HS-27A (cell line): ENCODE measurements at regions not wholly inside any gene's neighbourhood (a gene's known extent, or its start where the extent isn't known, plus 50 kb on each side); places are given as distances from the start of the nearest gene placed in this dataset.

Source experiments
- DNase-seq: peaks from one replicate; pipeline ENCODE4 v3.0.0-alpha.2; 2012; ENCODE audit warnings: low read depth, missing footprints

DNA sequence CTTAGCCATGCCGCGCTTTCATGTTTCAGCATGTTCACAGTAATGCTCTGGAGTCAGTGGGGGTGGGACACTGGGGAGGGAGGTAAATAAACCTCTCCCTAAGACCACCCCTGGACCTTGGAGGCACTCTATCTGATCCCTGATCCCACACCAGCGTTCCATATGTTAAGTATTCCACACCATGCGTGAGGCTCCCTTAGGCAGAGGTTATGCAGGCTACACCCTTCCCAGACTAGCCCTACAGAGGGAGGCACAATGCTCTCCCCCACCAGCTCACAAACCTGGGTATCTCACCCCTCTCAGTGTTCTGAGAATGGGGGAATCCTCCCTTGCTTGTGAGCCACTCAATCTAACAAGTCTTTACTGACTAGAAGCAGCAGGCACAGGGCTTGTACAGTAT, 1610.4 kb upstream of the ZEB2 start:
- DNase-seq = no peak

- no peak for DNase-seq
Observed at GRCh38 chr2:146129231-146129630, 1609.3 kb upstream of the ZEB2 start.

GRCh38 chr2:146128216-146128615, 1608.3 kb upstream of the ZEB2 start:
- no peak for DNase-seq

DNA sequence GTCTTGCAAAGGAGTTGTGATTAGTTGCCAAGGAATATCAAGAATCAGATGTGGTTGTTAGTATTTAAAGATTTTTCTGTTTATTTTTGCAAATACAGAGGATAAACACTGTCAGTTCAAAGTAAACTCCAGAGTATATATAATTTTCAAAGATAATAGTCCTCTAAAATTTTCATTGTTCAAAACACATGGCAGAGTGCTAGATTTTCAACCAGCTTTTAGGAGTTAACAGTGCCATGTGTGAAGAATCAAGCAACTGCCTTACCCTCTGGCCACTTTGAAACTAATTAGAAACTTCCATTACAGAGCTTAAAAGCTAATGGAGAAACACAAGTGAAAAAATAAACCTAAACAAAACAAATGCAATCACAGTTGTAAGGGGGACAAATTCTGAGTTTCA, 1605.6 kb upstream of the ZEB2 start:
- DNase-seq = no peak

- DNase-seq = peak; percentile 87
Observed at GRCh38 chr2:146124741-146125140, 1604.8 kb upstream of the ZEB2 start.

DNA sequence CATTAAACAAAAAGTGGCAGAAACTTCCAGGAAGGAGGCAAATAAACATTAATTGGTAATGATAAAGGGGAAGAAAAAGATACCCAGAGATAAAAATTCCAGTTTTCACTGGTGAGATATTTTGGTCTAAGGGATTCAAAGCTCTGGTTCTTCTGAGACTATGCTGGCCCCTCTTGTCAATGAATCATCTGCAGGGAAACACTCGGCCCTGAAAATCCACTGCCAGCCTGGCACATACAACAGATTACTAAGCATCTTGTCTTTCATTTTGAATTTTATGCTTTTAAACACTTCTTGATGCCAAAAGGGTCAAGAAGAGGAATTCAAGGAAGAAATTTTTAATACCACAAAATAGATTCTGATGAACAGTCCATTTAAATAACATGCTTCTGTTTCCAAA, 1603.8 kb upstream of the ZEB2 start:
- DNase-seq = peak; percentile 43

DNA sequence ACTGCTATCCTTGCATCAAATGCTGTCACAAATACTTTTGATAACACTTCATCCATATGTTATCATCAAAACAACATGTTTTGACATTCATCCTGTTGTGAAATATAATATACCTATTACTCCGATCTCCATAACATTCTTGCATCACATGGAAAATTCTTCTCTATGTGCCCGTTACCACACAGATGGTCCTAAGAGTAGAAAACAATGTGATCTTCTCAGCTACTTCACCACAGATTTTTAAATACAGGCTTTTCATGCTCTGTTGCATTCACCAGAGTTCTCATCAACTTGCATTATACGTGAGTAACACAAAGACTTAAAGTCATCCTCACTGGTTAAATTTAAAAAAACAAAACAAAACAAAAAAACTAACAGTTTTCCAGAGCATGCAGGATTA, 1603.3 kb upstream of the ZEB2 start:
- DNase-seq = no peak

DNA sequence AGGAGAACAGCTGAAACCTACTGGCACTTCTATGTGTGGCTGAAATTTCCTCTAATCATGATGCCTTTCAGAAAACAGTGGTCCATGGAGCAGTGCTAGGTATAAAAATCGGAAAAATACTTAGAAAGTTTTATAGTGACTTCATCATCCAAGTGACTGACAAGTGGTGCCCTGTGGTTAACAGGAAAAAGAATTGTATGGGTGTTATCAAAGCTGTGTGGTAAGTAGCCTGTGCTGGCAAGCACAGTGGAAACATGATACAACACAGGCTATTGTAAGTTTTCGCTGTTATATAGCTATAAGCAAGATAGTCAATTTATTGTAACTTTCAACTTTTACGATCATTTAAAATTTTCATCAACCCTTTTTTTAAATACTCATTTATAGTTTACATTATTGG, 1599.7 kb upstream of the ZEB2 start:
- no peak for DNase-seq

GRCh38 chr2:146108993-146109392, 1589.1 kb upstream of the ZEB2 start:
- DNase-seq = no peak

DNA sequence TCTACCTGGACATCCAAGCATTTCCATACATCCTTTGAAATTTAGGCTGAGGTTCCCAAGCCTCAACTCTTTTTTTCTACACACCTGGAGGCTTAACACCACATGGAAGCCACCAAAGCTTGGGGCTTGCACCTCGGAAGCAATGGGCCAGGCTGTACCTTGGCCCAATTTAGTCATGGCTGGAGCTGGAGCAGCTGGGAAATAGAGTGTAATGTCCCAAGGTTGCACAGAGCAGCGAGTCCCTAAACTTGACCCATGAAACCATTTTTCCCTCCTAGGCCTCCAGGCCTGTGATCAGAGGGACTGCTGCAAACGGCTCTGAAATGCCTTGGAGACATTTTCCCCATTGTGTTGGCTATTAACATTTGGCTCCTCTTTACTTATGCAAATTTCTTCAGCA, 1574.3 kb upstream of the ZEB2 start:
- DNase-seq = no peak

- DNase-seq = no peak
Observed at GRCh38 chr2:146081459-146081858, 1561.5 kb upstream of the ZEB2 start.

DNA sequence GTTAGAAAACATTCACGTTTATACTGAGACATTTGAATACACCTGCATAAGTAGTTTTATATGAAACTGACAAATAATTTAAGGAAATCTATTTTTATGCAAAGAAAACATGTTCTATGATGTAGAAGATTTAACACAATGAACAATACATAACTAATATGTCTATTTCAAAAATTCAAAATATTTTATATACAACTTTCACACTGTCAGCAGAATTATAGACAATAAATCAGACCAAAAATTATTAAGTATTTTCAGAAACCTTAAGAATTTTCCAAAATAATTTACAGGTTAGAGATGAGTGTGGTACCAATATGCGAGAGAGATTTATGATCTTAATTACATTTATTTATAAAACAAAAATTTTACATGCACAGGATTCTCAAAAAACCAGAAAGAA, 1561.0 kb upstream of the ZEB2 start:
- DNase-seq = no peak

DNA sequence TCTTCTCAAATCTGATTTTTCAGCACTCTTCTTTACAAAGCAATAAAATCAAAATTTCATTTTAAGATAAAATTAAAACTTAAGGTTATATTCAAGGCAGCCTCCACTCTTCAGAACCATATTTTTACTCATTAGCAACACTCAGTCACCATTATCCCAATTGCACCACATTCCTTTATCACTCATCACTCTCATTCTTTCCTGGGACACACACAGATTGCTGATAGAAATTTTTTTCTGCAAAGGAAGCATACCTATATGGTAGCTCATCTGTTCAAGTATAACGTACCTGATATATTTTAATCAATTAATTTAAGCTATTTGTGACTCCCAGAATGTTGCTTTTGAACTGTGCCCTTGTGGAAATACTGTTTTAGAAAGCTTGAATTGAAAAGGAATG, 1559.3 kb upstream of the ZEB2 start:
- peak; percentile 8 for DNase-seq

- no peak for DNase-seq
Observed at GRCh38 chr2:146077156-146077555, 1557.2 kb upstream of the ZEB2 start.

DNA sequence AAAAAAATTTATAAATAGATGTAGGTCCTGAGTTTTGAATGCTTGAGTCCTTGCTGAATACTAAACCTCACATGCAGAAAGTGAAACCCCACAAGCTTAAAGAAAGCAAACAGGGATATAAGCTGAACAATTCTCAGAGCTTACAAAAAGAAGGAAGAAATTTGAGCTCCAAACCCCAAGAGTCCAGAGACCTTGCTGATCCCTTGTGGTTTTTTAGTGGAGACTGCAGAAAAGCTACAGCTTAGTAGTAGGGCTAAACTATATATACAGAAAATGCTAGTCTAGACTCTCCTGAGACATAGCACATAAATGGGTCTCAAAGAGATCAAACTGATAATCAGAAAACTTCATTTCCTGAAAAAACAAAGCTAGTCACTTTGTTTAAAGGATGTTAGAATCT, 1548.1 kb upstream of the ZEB2 start:
- DNase-seq = no peak

- no peak for DNase-seq
Observed at GRCh38 chr2:146048141-146048540, 1528.2 kb upstream of the ZEB2 start.

GRCh38 chr2:146041274-146041910, 1521.5 kb upstream of the ZEB2 start:
- no peak for DNase-seq

- no peak for DNase-seq
Observed at GRCh38 chr2:146040051-146040450, 1520.1 kb upstream of the ZEB2 start.

DNA sequence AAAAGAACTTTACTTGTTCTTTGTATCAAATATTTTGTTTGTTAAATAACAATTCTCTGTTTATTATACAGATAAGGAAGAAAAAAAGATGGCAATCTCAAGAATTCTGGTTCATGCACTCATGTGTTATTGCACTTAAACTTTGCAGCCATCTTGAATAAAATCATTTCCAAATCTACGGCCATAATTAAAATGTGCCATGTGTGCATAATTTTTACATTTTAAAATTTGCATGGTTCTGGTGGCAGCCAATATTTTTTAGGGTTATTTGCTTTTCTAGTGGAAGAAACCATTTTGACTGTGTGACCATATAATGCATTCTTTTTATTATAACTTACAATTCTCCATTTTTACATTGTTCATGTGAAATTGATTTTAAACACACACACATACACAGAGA, 1518.1 kb upstream of the ZEB2 start:
- no peak for DNase-seq

- no peak for DNase-seq
Observed at GRCh38 chr2:146037334-146037870, 1517.5 kb upstream of the ZEB2 start.

- DNase-seq = no peak
Observed at GRCh38 chr2:146031158-146031557, 1511.2 kb upstream of the ZEB2 start.

DNA sequence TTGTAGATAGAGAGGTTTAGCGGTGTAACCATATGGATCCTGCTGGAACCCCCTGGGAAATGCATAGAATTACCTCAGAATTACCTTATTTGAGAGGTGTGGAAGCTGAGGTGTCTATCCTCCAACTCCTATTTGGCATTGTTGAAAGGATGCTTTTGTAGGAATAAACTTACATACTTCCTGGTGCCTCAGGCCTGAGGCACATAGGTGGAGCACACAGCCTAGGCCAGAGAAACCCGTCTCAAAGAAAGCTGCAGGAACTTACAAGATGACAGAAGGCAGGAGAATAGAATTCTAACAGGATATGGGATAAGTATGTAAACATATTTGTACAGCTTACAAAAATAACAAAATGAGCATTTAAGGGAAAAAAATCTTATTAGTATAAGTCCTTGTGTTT, 1507.2 kb upstream of the ZEB2 start:
- DNase-seq = no peak

DNA sequence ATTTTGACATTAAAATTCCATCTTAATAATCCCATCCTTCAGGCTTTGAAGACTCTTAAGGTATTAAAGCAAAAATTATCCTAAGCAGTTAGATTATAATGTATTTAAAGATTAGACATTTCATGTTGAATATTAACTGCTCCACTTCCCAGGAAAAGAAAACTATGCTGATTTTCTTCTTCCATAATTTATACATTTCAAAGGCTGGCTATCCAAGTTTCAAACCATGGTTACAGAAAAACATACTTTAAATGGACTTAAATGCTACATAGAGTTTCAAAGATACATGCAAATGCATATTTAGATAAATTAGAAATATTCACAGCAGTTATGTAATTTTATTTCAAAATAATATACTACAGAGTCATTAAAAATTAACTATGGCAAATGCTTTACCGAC, 1505.6 kb upstream of the ZEB2 start:
- DNase-seq = no peak

- no peak for DNase-seq
Observed at GRCh38 chr2:146024212-146024743, 1504.4 kb upstream of the ZEB2 start.
